CD14-positive monocyte (primary cell): ENCODE measurements at regions not wholly inside any gene's neighbourhood (a gene's known extent, or its start where the extent isn't known, plus 50 kb on each side); places are given as distances from the start of the nearest gene placed in this dataset.

Experiments
- DNase-seq, 3 donors: peaks; one replicate each; pipeline ENCODE4 v3.0.0-alpha.2; 2011 to 2022
- H2AFZ ChIP-seq: 2 replicates; pipeline ENCODE4 v1.6.0; 2012; ENCODE audit warnings: mild to moderate bottlenecking, low read depth, low read length, inconsistent platforms; ENCODE audit not compliant: insufficient read depth, poor library complexity, severe bottlenecking
- H3K27ac ChIP-seq, 2 donors: 1 replicate in 1 of 2; 2 replicates in 1 of 2; pipeline ENCODE4 v1.5.1; 2012 to 2013; ENCODE audit warnings: low read length in 2 of 2, control low read depth in 1 of 2, inconsistent platforms in 1 of 2, low read depth in 1 of 2, mild to moderate bottlenecking in 1 of 2
- H3K27me3 ChIP-seq, 2 donors: one replicate each; pipeline versions ENCODE4 v1.6.0 to v1.6.1; 2011 to 2013; ENCODE audit warnings: low read length in 2 of 2; ENCODE audit not compliant: control insufficient read depth in 2 of 2, insufficient read depth in 2 of 2
- H3K36me3 ChIP-seq, 2 donors: replicated peaks in 1 of 2; 1 replicate in 1 of 2; 2 replicates in 1 of 2; pipeline versions ENCODE4 v1.5.1 to v1.6.1; 2012 to 2013; ENCODE audit warnings: low read length in 2 of 2, control low read depth in 1 of 2, inconsistent platforms in 1 of 2, mild to moderate bottlenecking in 1 of 2; ENCODE audit not compliant: insufficient read depth in 2 of 2, control insufficient read depth in 1 of 2
- H3K4me1 ChIP-seq, 2 donors: 1 replicate in 1 of 2; 2 replicates in 1 of 2; pipeline versions ENCODE4 v1.5.1 to v1.6.1; 2012 to 2013; ENCODE audit warnings: low read length in 2 of 2, control low read depth in 1 of 2, inconsistent platforms in 1 of 2, mild to moderate bottlenecking in 1 of 2, moderate library complexity in 1 of 2; ENCODE audit not compliant: insufficient read depth in 2 of 2, control insufficient read depth in 1 of 2
- H3K4me2 ChIP-seq: replicated peaks from 2 replicates; pipeline ENCODE3; 2012; ENCODE audit warnings: low read length, moderate library complexity, mild to moderate bottlenecking; ENCODE audit not compliant: poor library complexity, severe bottlenecking; ENCODE audit errors: extremely low read depth
- H3K4me3 ChIP-seq, 3 experiments: fragments of 200-600 bp in 1 of 3; sonication (generic) in 1 of 3; replicated peaks in 1 of 3; 1 replicate in 2 of 3; 2 replicates in 1 of 3; pipeline ENCODE4 v1.5.1; 2011 to 2013; ENCODE audit warnings: low read length in 3 of 3, mild to moderate bottlenecking in 3 of 3, control low read depth in 2 of 3, low read depth in 2 of 3, inconsistent platforms in 1 of 3, moderate library complexity in 1 of 3
- H3K79me2 ChIP-seq: 2 replicates; pipeline ENCODE4 v1.6.0; 2012; ENCODE audit warnings: mild to moderate bottlenecking, control low read depth, inconsistent platforms, low read length, moderate library complexity; ENCODE audit not compliant: insufficient read depth
- H3K9ac ChIP-seq: 2 replicates; pipeline ENCODE4 v1.6.0; 2017; ENCODE audit warnings: low read length, mild to moderate bottlenecking; ENCODE audit not compliant: insufficient read depth, poor library complexity, severe bottlenecking
- H3K9me3 ChIP-seq, 2 donors: replicated peaks in 1 of 2; 1 replicate in 1 of 2; 2 replicates in 1 of 2; pipeline versions ENCODE4 v1.5.1 to v1.6.1; 2012 to 2013; ENCODE audit warnings: low read length in 2 of 2, control low read depth in 1 of 2; ENCODE audit not compliant: control insufficient read depth in 1 of 2, insufficient read depth in 1 of 2
- H4K20me1 ChIP-seq: 2 replicates; pipeline ENCODE4 v1.6.0; 2012; ENCODE audit warnings: mild to moderate bottlenecking, low read length, control low read depth, moderate library complexity; ENCODE audit not compliant: insufficient read depth
- H3K27ac Mint-ChIP-seq, 7 donors: one replicate each; pipeline ENCODE4 v1.8.0; 2020; ENCODE audit warnings: mild to moderate bottlenecking in 7 of 7, mixed read lengths in 7 of 7, moderate library complexity in 6 of 7, inconsistent platforms in 2 of 7
- H3K27me3 Mint-ChIP-seq, 3 donors: one replicate each; pipeline ENCODE4 v1.8.0; 2021 to 2022; ENCODE audit warnings: low read depth in 3 of 3, mild to moderate bottlenecking in 3 of 3, mixed read lengths in 3 of 3, moderate library complexity in 3 of 3, inconsistent platforms in 1 of 3
- H3K36me3 Mint-ChIP-seq, 2 donors: one replicate each; pipeline ENCODE4 v1.8.0; 2020; ENCODE audit warnings: mixed read lengths in 2 of 2, inconsistent platforms in 1 of 2, mild to moderate bottlenecking in 1 of 2
- H3K4me1 Mint-ChIP-seq: one replicate; pipeline ENCODE4 v1.8.0; 2020; ENCODE audit warnings: mild to moderate bottlenecking, mixed read lengths
- H3K4me3 Mint-ChIP-seq, 2 donors: one replicate each; pipeline ENCODE4 v1.8.0; 2020; ENCODE audit warnings: mild to moderate bottlenecking in 2 of 2, mixed read lengths in 2 of 2, moderate library complexity in 1 of 2
- H3K9me3 Mint-ChIP-seq, 7 donors: one replicate each; pipeline ENCODE4 v1.8.0; 2020 to 2022; ENCODE audit warnings: mixed read lengths in 7 of 7, mild to moderate bottlenecking in 6 of 7, moderate library complexity in 6 of 7, inconsistent platforms in 2 of 7
- CTCF ChIP-seq: fragments of 200-600 bp; IDR thresholded peaks from one replicate; pipeline ENCODE4 v1.8.0; 2022; ENCODE audit warnings: antibody characterized with exemption, mild to moderate bottlenecking
- WGBS: methylation state at CpG from one replicate; pipeline ENCODE4 v1.1.5; 2013; ENCODE audit warnings: missing lambda C conversion rate; ENCODE audit not compliant: insufficient coverage; 5-methylcytosine and 5-hydroxymethylcytosine counted together
- intact Hi-C, 2 donors: fragments of 100-400 bp; cut with micrococcal nuclease; formaldehyde crosslinking; loops; one replicate each; pipeline versions ENCODE4 v1.15.0 to v1.15.1; 2023

GRCh38 chr1:94314222-94314858 is 77.0 kb upstream of the ARHGAP29 start:
- no peak overlapping the region for H3K9ac ChIP-seq
- no peaks in the 10 kb centered on the region for H4K20me1 ChIP-seq
- no peak overlapping the region for H3K4me3 ChIP-seq
- no peak for TF ChIP-seq CTCF
- intact Hi-C loops, result no loop called here
- H3K79me2 ChIP-seq, result no peaks in the 10 kb centered on the region
- no peak for DNase-seq
- no peak overlapping the region for H2AFZ ChIP-seq
- H3K9me3 Mint-ChIP-seq, result no peaks in the 10 kb centered on the region
- H3K4me3 Mint-ChIP-seq, result no peak overlapping the region
- peaks cover 3 to 9% of the 10 kb centered on the region in 2 donors for H3K4me1 ChIP-seq
- H3K27me3 ChIP-seq, result no peaks in the 10 kb centered on the region
- no peaks in the 10 kb centered on the region for H3K9me3 ChIP-seq
- no peak overlapping the region for H3K27ac ChIP-seq
- no peaks in the 10 kb centered on the region for H3K36me3 Mint-ChIP-seq
- no peak overlapping the region for H3K27ac Mint-ChIP-seq
- no peak overlapping the region for H3K4me2 ChIP-seq
- H3K36me3 ChIP-seq, result no peaks in the 10 kb centered on the region
- peaks cover 4% of the 10 kb centered on the region for H3K4me1 Mint-ChIP-seq
- WGBS, result 100% methylated on average over 1 of the region's 2 CpGs
- peaks cover 0 to 4% (median under 1%) of the 10 kb centered on the region in 3 donors for H3K27me3 Mint-ChIP-seq

- WGBS, result 83% methylated on average over 1 of the region's 3 CpGs
- Mint-ChIP-seq H3K9me3 (no peaks in the 10 kb centered on the region), H3K27me3 (peaks cover 0 to 1% (median 0%) of the 10 kb centered on the region in 3 donors), H3K4me1 (peaks cover 14% of the 10 kb centered on the region), H3K27ac (no peak overlapping the region), H3K36me3 (no peaks in the 10 kb centered on the region), H3K4me3 (no peak overlapping the region)
- Histone ChIP-seq H3K4me1 (peaks cover 10 to 15% of the 10 kb centered on the region in 2 donors), H3K9ac (no peak overlapping the region), H3K4me2 (no peak overlapping the region), H3K27me3 (no peaks in the 10 kb centered on the region), H4K20me1 (no peaks in the 10 kb centered on the region), H3K4me3 (no peak overlapping the region), H3K9me3 (no peaks in the 10 kb centered on the region), H3K27ac (no peak overlapping the region), H2AFZ (no peak overlapping the region), H3K79me2 (no peaks in the 10 kb centered on the region), H3K36me3 (no peaks in the 10 kb centered on the region)
- TF ChIP-seq CTCF, result no peak
- intact Hi-C loops, result no loop called here
- DNase-seq, result no peak
Observed at GRCh38 chr1:94310570-94311270, 73.3 kb upstream of the ARHGAP29 start.
